Activated CD4-positive, CD25-positive, alpha-beta regulatory T cell treated with anti-CD3 and anti-CD28 coated beads, Interleukin-2, amount 50 U/mL, for 16 hours (primary cell): ENCODE measurements at regions not wholly inside any gene's neighbourhood (a gene's known extent, or its start where the extent isn't known, plus 50 kb on each side); places are given as distances from the start of the nearest gene placed in this dataset.
"Not testable (repeated sequence)": the region's sequence is repeated elsewhere in the genome, so short reads cannot be mapped to it uniquely, and the experiment has no call there.

Experiments
- DNase-seq: peaks from one replicate; pipeline ENCODE4 v3.0.0-alpha.2; 2020; ENCODE audit warnings: low read depth, low spot score

GRCh38 chr4:17013382-17014006, 115.0 kb upstream of the LDB2 start:
- DNase-seq: no peak

GRCh38 chr4:17012451-17012850, 114.0 kb upstream of the LDB2 start:
- no peak for DNase-seq

- DNase-seq: no peak
These were observed 112.1 kb upstream of the LDB2 start for GRCh38 chr4:17010426-17011087.

- no peak for DNase-seq
These were observed 111.5 kb upstream of the LDB2 start for GRCh38 chr4:17009871-17010367.

- DNase-seq: no peak
These were observed 110.4 kb upstream of the LDB2 start for GRCh38 chr4:17008834-17009345.

GRCh38 chr4:17003606-17004392, 105.4 kb upstream of the LDB2 start:
- DNase-seq: not testable (repeated sequence)

- DNase-seq: no peak
These were observed 97.0 kb upstream of the LDB2 start for GRCh38 chr4:16995451-16995850.

GRCh38 chr4:16993956-16994840, 95.8 kb upstream of the LDB2 start:
- DNase-seq: no peak

- DNase-seq: no peak
These were observed 94.3 kb upstream of the LDB2 start for GRCh38 chr4:16992566-16993225.

- no peak for DNase-seq
These were observed 93.0 kb upstream of the LDB2 start for GRCh38 chr4:16991450-16991849.

GRCh38 chr4:16989371-16989770, 90.9 kb upstream of the LDB2 start:
- no peak for DNase-seq

GRCh38 chr4:16988814-16989213, 90.4 kb upstream of the LDB2 start:
- DNase-seq: no peak

GRCh38 chr4:16977081-16977480, 78.6 kb upstream of the LDB2 start:
- no peak for DNase-seq

- no peak for DNase-seq
These were observed 71.3 kb upstream of the LDB2 start for GRCh38 chr4:16969696-16970135.

- no peak for DNase-seq
These were observed 69.3 kb upstream of the LDB2 start for GRCh38 chr4:16967722-16968121.

- no peak for DNase-seq
These were observed 60.9 kb upstream of the LDB2 start for GRCh38 chr4:16959305-16959704.

GRCh38 chr4:16952896-16953630, 54.6 kb upstream of the LDB2 start:
- no peak for DNase-seq

GRCh38 chr4:16952462-16952871, 54.0 kb upstream of the LDB2 start:
- DNase-seq: no peak
